Stomach (tissue), 4 donors: ENCODE measurements at regions not wholly inside any gene's neighbourhood (a gene's known extent, or its start where the extent isn't known, plus 50 kb on each side); places are given as distances from the start of the nearest gene placed in this dataset.

Source experiments
- POLR2A ChIP-seq, 4 donors: fragments of 450-650 bp; IDR thresholded peaks; one replicate each; pipeline ENCODE4 v1.6.1; 2016; ENCODE audit warnings: antibody characterized with exemption in 4 of 4, control low read depth in 2 of 4, mild to moderate bottlenecking in 1 of 4, moderate library complexity in 1 of 4
- POLR2AphosphoS5 ChIP-seq, 3 donors: sonication (generic); formaldehyde crosslinking; IDR thresholded peaks; one replicate each; pipeline ENCODE4 v1.6.1; 2016; ENCODE audit warnings: antibody characterized with exemption in 3 of 3
- TF ChIP-seq, protein P1 (sequence below), 7 experiments: fragments of 450-650 bp in 4 of 7; fragments of 200-600 bp in 3 of 7; sonication (generic) in 3 of 7; IDR thresholded peaks; one replicate each; pipeline ENCODE4 v1.5.1; 2016 to 2019; ENCODE audit warnings: antibody characterized with exemption in 7 of 7, control low read depth in 2 of 7, mild to moderate bottlenecking in 1 of 7

DNA sequence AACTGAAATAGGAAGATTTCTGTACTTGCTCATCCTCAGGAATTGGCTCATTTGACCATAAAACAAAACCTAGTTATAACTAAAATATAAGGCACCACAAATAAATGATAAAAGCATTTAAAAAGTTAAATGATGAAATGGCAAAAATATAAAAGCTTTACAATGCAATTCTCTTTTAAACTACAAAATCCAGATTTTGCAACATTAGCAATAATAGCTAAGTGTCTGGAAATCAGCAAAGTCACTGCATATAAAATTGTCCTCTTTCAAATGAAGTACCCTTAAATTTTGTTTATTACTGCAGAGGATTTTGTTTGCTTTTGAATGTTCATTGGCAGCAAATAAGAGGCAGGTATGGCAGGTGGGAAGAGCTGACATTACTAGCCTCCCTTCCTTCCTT lies 270.4 kb upstream of the RSPO3 start:
- TF ChIP-seq, protein P1, sequence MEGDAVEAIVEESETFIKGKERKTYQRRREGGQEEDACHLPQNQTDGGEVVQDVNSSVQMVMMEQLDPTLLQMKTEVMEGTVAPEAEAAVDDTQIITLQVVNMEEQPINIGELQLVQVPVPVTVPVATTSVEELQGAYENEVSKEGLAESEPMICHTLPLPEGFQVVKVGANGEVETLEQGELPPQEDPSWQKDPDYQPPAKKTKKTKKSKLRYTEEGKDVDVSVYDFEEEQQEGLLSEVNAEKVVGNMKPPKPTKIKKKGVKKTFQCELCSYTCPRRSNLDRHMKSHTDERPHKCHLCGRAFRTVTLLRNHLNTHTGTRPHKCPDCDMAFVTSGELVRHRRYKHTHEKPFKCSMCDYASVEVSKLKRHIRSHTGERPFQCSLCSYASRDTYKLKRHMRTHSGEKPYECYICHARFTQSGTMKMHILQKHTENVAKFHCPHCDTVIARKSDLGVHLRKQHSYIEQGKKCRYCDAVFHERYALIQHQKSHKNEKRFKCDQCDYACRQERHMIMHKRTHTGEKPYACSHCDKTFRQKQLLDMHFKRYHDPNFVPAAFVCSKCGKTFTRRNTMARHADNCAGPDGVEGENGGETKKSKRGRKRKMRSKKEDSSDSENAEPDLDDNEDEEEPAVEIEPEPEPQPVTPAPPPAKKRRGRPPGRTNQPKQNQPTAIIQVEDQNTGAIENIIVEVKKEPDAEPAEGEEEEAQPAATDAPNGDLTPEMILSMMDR (IDR thresholded peaks at IDR 0.05): no peak
- TF ChIP-seq POLR2A (IDR thresholded peaks at IDR 0.05) (no peak), POLR2AphosphoS5 (IDR thresholded peaks at IDR 0.05) (no peak)
